HEK293T (cell line): ENCODE measurements at regions not wholly inside any gene's neighbourhood (a gene's known extent, or its start where the extent isn't known, plus 50 kb on each side); places are given as distances from the start of the nearest gene placed in this dataset.

Source experiments
- BHLHE40 ChIP-seq: fragments of 450-650 bp; IDR thresholded peaks from 2 replicates; pipeline ENCODE4 v1.6.1; 2016; ENCODE audit warnings: mild to moderate bottlenecking, moderate library complexity, borderline replicate concordance
- CTBP1 ChIP-seq: fragments of 450-650 bp; IDR thresholded peaks from 2 replicates; pipeline ENCODE4 v1.6.1; 2016; ENCODE audit warnings: borderline replicate concordance
- FOXA1 ChIP-seq: fragments of 450-650 bp; IDR thresholded peaks from 2 replicates; pipeline ENCODE4 v1.6.1; 2016; ENCODE audit warnings: mild to moderate bottlenecking
- FOXK2 ChIP-seq: fragments of 450-650 bp; IDR thresholded peaks from 2 replicates; pipeline ENCODE4 v1.6.1; 2016; ENCODE audit warnings: mild to moderate bottlenecking
- FOXM1 ChIP-seq: fragments of 450-650 bp; IDR thresholded peaks from 2 replicates; pipeline ENCODE4 v1.6.1; 2017; ENCODE audit warnings: mild to moderate bottlenecking, borderline replicate concordance
- HDGF ChIP-seq: fragments of 450-650 bp; IDR thresholded peaks from 2 replicates; pipeline ENCODE4 v1.6.1; 2017; ENCODE audit warnings: antibody characterized with exemption, borderline replicate concordance
- L3MBTL2 ChIP-seq: fragments of 450-650 bp; conservative IDR thresholded peaks from 2 replicates; pipeline ENCODE4 v1.6.1; 2016; ENCODE audit warnings: mild to moderate bottlenecking
- LEF1 ChIP-seq: fragments of 450-650 bp; IDR thresholded peaks from 2 replicates; pipeline ENCODE4 v1.6.1; 2017; ENCODE audit warnings: mild to moderate bottlenecking, borderline replicate concordance
- NFRKB ChIP-seq: fragments of 450-650 bp; IDR thresholded peaks from 2 replicates; pipeline ENCODE4 v1.6.1; 2016; ENCODE audit warnings: mild to moderate bottlenecking, moderate library complexity
- PKNOX1 ChIP-seq: fragments of 450-650 bp; IDR thresholded peaks from 2 replicates; pipeline ENCODE4 v1.6.1; 2016
- SP1 ChIP-seq: fragments of 450-650 bp; IDR thresholded peaks from 2 replicates; pipeline ENCODE4 v1.6.1; 2017
- SUZ12 ChIP-seq: fragments of 450-650 bp; IDR thresholded peaks from 2 replicates; pipeline ENCODE4 v1.6.1; 2016; ENCODE audit warnings: mild to moderate bottlenecking
- TARDBP ChIP-seq: fragments of 450-650 bp; IDR thresholded peaks from 2 replicates; pipeline ENCODE4 v1.6.1; 2016

GRCh38 chr6:129771678-129772077 is 61.7 kb upstream of the ARHGAP18 start:
- TF ChIP-seq SP1, result no peak
- TF ChIP-seq FOXK2, result no peak
- no peak for TF ChIP-seq FOXA1
- no peak for TF ChIP-seq L3MBTL2
- TF ChIP-seq FOXM1, result no peak
- TF ChIP-seq LEF1, result no peak
- TF ChIP-seq SUZ12, result no peak
- TF ChIP-seq BHLHE40, result no peak
- TF ChIP-seq TARDBP, result no peak
- no peak for TF ChIP-seq NFRKB
- no peak for TF ChIP-seq HDGF
- TF ChIP-seq PKNOX1, result no peak
- no peak for TF ChIP-seq CTBP1
